ENCODE measurements at regions not wholly inside any gene's neighbourhood (a gene's known extent, or its start where the extent isn't known, plus 50 kb on each side); places are given as distances from the start of the nearest gene placed in this dataset.

GRCh38 chr3:31346542-31346979 lies 186.2 kb upstream of the STT3B start (continued):
- TF ChIP-seq USF2 (IDR thresholded peaks at IDR 0.05; ENCODE audit: low read depth, low read length): no peak
- no peak for TF ChIP-seq USF2 (CRISPR knock-in tag; IDR thresholded peaks at IDR 0.05; ENCODE audit: borderline replicate concordance)
- TF ChIP-seq ZNF3 (CRISPR knock-in tag; IDR thresholded peaks at IDR 0.05): no peak
- TF ChIP-seq, protein P1, sequence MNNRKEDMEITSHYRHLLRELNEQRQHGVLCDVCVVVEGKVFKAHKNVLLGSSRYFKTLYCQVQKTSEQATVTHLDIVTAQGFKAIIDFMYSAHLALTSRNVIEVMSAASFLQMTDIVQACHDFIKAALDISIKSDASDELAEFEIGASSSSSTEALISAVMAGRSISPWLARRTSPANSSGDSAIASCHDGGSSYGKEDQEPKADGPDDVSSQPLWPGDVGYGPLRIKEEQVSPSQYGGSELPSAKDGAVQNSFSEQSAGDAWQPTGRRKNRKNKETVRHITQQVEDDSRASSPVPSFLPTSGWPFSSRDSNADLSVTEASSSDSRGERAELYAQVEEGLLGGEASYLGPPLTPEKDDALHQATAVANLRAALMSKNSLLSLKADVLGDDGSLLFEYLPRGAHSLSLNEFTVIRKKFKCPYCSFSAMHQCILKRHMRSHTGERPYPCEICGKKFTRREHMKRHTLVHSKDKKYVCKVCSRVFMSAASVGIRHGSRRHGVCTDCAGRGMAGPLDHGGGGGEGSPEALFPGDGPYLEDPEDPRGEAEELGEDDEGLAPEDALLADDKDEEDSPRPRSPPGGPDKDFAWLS (CRISPR knock-in tag; IDR thresholded peaks at IDR 0.05; ENCODE audit: borderline replicate concordance): no peak
- peak; percentile 72 for TF ChIP-seq CREM (IDR thresholded peaks at IDR 0.05)
- TF ChIP-seq CREM (CRISPR knock-in tag; IDR thresholded peaks at IDR 0.05): no peak
- TF ChIP-seq DMAP1 (CRISPR knock-in tag; IDR thresholded peaks at IDR 0.05): no peak
- 0 out of 2 replicates have a peak, but pooled peaks have one; percentile 4 for TF ChIP-seq LCORL (IDR thresholded peaks at IDR 0.05)
- peak; percentile 85 for TF ChIP-seq LCORL (CRISPR knock-in tag; IDR thresholded peaks at IDR 0.05)
- TF ChIP-seq ZNF136 (CRISPR knock-in tag; IDR thresholded peaks at IDR 0.05; ENCODE audit: low read depth): no peak
- TF ChIP-seq TARDBP (CRISPR knock-in tag; IDR thresholded peaks at IDR 0.05): 0 out of 2 replicates have a peak, but pooled peaks have one; percentile 68
- peak; percentile 17; the same call in 1 of the 2 replicates for TF ChIP-seq ZNF772 (CRISPR knock-in tag; IDR thresholded peaks at IDR 0.05)
- 0 out of 2 replicates have a peak, but pooled peaks have one; percentile 27 for TF ChIP-seq ZNF274 (CRISPR knock-in tag; IDR thresholded peaks at IDR 0.05)
- TF ChIP-seq ZNF558 (CRISPR knock-in tag; IDR thresholded peaks at IDR 0.05; ENCODE audit: borderline replicate concordance): no peak
- peak; percentile 78; the same call in 1 of the 2 replicates for TF ChIP-seq ARNTL (CRISPR knock-in tag; IDR thresholded peaks at IDR 0.05)
- TF ChIP-seq, protein P2, sequence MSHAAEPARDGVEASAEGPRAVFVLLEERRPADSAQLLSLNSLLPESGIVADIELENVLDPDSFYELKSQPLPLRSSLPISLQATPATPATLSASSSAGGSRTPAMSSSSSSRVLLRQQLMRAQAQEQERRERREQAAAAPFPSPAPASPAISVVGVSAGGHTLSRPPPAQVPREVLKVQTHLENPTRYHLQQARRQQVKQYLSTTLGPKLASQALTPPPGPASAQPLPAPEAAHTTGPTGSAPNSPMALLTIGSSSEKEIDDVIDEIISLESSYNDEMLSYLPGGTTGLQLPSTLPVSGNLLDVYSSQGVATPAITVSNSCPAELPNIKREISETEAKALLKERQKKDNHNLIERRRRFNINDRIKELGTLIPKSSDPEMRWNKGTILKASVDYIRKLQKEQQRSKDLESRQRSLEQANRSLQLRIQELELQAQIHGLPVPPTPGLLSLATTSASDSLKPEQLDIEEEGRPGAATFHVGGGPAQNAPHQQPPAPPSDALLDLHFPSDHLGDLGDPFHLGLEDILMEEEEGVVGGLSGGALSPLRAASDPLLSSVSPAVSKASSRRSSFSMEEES (CRISPR knock-in tag; IDR thresholded peaks at IDR 0.05): 0 out of 2 replicates have a peak, but pooled peaks have one; percentile 23
- TF ChIP-seq, protein P3, sequence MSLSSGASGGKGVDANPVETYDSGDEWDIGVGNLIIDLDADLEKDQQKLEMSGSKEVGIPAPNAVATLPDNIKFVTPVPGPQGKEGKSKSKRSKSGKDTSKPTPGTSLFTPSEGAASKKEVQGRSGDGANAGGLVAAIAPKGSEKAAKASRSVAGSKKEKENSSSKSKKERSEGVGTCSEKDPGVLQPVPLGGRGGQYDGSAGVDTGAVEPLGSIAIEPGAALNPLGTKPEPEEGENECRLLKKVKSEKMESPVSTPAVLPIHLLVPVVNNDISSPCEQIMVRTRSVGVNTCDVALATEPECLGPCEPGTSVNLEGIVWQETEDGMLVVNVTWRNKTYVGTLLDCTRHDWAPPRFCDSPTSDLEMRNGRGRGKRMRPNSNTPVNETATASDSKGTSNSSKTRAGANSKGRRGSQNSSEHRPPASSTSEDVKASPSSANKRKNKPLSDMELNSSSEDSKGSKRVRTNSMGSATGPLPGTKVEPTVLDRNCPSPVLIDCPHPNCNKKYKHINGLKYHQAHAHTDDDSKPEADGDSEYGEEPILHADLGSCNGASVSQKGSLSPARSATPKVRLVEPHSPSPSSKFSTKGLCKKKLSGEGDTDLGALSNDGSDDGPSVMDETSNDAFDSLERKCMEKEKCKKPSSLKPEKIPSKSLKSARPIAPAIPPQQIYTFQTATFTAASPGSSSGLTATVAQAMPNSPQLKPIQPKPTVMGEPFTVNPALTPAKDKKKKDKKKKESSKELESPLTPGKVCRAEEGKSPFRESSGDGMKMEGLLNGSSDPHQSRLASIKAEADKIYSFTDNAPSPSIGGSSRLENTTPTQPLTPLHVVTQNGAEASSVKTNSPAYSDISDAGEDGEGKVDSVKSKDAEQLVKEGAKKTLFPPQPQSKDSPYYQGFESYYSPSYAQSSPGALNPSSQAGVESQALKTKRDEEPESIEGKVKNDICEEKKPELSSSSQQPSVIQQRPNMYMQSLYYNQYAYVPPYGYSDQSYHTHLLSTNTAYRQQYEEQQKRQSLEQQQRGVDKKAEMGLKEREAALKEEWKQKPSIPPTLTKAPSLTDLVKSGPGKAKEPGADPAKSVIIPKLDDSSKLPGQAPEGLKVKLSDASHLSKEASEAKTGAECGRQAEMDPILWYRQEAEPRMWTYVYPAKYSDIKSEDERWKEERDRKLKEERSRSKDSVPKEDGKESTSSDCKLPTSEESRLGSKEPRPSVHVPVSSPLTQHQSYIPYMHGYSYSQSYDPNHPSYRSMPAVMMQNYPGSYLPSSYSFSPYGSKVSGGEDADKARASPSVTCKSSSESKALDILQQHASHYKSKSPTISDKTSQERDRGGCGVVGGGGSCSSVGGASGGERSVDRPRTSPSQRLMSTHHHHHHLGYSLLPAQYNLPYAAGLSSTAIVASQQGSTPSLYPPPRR (CRISPR knock-in tag; IDR thresholded peaks at IDR 0.05; ENCODE audit: borderline replicate concordance): peak; percentile 62; the same call in 1 of the 2 replicates
- peak; percentile 62; the same call in 1 of the 2 replicates for TF ChIP-seq ZNF556 (CRISPR knock-in tag; IDR thresholded peaks at IDR 0.05; ENCODE audit: borderline replicate concordance)
- TF ChIP-seq FOXK2 (IDR thresholded peaks at IDR 0.05): no peak
- TF ChIP-seq HDAC1 (CRISPR knock-in tag; IDR thresholded peaks at IDR 0.05): peak; percentile 65; the same call in 1 of the 2 replicates
- no peak for TF ChIP-seq ZNF557 (CRISPR knock-in tag; IDR thresholded peaks at IDR 0.05)
- no peak for TF ChIP-seq ATAD3A (CRISPR knock-in tag; IDR thresholded peaks at IDR 0.05)
- TF ChIP-seq SMAD9 (CRISPR knock-in tag; IDR thresholded peaks at IDR 0.05): no peak

Data from HepG2 (cell line).